HG03469 (cell line): ENCODE measurements at regions not wholly inside any gene's neighbourhood (a gene's known extent, or its start where the extent isn't known, plus 50 kb on each side); places are given as distances from the start of the nearest gene placed in this dataset.
"Not testable (repeated sequence)": the region's sequence is repeated elsewhere in the genome, so short reads cannot be mapped to it uniquely, and the experiment has no call there.

Experiments
- ATAC-seq: cut with Tn5 transposase; IDR thresholded peaks from one replicate; pipeline ENCODE4 v1.9.1; 2021; ENCODE audit warnings: mild to moderate bottlenecking, moderate library complexity, moderate number of reproducible peaks; ENCODE audit not compliant: unreplicated experiment

DNA sequence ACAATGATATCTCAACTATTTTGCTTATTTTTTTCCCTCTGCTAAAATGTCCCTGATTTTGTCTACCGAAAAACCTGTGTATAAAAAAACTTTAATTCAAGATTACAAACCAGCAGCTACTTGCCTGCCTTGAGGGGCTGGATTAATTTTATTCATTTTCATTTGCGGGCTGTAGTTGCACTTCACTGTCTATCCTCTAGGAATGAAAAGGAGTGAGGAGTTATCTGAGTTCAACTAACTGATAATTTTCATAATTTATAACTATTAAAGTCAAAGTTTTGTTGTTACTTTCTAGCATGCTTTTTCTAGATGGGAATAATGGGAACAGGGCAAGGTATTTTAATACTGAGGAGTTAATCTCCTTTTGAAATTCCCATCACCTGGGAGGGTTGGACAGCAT lies 50.3 kb upstream of the AGTPBP1 start:
- not testable (repeated sequence) for ATAC-seq

DNA sequence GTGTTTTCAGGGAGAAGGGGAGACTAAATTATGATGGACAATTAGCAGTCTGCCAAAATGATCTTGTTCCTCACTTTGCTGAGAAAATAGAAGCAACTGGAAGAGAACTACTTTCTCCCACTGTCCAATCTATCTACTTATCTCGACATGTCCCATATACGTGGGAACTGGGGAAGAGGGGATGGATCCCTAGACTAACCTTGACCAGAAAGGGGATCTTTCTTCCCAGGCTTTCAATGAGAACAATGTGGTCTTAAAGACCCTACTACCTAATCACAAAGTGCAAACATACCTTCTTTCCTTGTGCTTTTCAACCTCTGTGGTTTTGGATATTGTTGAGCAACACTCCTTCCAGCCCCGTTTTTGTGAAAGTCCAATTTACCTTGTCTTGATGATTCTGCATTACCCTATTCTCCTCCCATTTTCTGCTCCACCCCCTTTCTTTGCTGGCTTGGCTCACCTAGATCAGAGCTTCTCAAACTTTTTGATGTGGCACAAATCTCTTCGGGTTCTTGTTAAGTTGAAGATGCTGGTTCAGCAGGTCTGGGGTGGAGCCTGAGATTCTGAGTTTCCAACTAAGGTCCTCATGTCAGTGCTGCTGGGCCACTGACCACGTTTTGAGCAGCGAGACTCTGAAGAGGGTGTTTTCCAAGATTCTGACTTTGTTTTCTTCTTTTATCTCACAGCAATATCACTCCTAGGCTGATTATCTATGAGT lies 61.4 kb upstream of the AGTPBP1 start:
- not testable (repeated sequence) for ATAC-seq

DNA sequence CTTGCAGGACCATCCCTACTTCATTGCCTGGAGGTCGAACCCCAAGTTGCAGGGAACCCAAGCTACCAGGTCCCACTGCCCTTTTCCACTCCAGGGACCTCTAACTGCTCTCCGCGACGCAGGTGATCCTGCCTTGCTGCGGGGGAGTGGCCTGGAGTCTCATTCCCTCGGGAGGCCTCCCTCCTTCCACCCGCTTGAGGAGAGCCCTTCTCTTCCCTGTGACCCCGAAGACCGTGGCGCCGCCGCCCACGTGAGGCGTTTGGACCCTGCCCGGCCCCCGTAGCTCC lies 63.0 kb upstream of the AGTPBP1 start:
- not testable (repeated sequence) for ATAC-seq

DNA sequence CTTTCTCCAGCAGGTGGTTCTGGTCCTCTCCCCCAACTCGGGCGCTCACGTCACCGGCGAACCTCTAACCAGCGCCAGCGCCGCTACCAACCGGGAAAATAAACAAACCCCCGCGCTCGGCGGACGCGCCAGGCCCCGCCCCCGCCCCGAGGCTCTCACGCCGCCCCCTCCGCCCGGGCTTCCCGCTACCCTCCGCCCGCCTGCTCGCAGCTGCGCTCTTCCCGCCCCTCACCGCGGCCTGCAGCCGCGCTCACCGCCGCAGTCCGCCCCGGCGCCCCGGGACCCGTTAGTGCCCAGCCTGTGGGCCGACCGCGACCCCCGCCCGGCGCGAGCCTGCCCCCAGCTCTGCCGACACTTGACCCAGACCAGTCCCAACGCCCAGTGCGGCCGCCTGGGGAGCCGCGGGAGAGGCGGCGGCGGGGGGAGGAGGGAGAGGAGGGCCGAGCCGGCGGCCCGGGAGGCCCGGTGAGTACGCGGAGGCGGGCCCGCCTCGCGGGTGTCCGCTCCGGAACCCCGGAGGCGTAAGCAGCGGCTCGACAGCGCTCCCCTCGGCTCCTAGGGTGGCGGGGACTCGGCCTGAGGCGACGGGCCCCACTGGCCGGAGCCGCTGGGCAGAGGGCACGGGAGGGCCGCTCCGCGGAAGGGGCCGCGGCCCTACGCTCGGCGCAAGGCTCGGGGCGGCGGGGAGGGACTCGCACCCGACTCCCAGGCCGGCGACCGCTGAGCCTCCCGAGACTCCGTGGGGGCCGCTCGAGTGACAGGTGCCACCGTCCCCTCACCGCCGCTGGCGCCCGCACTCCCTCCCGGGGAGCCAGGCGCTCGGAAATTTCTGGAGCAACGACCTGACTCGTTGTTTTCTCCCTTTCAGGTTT lies 63.6 kb upstream of the AGTPBP1 start:
- peak; percentile 54 for ATAC-seq

DNA sequence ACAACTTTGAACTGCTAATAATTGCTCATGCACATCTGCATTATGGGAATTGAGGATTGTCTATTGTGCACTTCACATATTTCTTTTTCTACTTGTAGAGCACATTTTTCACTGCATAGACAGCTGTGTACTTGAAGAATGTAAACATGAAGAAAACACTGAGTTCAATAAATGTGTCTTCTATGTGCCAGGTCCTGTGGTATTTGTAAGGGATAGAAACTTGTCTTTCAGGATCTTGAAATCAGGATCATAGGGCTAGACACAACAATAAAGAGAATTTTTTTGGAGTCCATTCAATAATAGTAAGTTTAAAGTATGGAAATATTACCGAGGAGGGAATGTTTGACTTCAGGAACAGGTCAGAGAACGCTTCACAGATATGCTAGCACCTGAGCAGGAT lies 66.6 kb upstream of the AGTPBP1 start:
- not testable (repeated sequence) for ATAC-seq

DNA sequence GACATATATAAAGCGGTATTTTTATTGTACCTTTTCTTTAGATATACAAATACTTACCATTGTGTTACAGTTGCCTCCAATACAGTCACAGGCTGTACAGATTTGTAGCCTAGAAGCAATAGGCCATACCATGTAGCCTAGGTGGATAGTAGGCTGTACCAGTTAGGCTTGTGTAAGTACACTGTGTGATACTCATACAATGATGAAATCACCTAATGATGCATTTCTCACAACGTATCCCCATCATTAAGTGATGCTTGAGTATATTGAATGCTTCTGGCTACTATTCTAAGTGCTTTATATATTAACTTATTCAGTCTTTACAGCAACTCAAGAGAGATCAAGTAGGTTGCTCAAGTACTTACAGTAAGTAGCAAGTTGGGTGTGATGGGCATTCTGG lies 71.6 kb upstream of the AGTPBP1 start:
- ATAC-seq: not testable (repeated sequence)

DNA sequence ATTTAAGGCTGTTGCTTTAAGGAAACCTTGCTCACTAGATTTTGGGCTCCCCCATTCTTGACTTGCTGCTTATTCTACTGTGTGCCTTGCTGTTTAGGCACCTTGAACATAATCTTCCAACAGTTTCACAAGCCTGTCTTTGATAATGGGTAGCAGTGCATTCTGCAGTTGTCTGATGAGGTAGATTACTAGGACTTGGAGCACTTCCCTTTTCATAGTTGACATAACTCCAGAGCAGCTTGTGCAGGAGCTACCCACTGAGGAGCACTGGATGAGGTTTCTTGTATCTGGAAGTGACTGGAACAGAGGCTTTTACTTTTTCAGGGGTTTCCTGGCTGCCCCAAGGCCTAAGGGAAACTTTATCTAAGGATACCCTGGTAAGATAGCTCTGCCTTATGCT lies 73.0 kb upstream of the AGTPBP1 start:
- not testable (repeated sequence) for ATAC-seq

DNA sequence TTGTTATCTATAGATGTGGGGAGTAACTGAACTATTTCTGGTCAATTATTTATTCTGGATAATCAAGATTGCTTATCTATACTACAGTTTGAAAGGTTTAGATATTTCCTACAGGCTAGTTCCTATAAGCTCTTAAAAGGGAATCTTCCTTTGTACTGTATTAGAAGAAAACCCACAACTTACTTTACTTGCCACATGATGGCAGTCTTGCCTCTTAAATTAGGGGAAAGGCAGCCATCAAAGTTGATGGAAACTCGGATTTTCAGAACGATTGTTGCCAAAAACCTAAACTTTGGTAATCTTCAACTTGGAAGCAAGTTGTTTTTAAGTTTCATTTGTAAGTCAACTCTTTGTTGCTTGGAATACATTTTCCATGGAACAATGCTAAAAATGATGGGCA lies 77.2 kb upstream of the AGTPBP1 start:
- not testable (repeated sequence) for ATAC-seq

DNA sequence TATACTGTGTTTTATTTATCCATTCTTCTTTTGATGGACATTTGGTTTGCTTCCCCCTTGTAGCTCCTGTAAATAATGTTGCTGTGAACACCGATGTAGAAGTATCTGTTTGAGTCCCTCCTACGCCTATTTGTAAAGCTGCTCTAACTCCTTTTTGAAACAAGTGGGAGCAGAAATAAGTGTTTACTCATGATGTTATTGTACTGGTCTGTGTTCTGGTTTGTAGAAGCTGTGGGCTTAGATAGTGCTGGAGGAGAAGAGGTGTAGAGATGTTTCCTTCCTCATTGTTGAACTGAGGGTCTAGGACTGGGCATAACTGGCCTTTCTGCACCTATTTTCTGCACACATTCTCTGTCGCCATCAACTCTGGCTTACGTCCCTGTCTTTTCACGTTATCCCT lies 78.8 kb upstream of the AGTPBP1 start:
- ATAC-seq: not testable (repeated sequence)

DNA sequence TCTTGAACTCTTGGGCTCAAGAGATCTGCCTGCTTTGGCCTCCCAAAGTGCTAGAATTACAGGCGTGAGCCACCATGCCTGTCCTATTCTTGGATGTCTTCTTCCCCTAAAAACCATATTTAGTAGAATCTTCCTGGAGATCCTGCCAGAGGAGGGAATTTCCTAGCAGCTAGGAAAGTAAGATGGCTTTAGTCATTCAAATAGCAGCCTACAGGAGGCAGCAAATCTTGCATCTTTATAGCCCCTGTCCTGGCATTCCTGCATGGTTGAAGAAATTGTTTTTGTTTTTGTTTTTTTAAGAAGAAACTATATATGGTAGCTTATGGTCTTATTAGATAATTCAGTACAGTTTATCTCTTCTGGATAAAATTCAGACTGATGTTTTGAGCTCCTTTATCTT lies 83.2 kb upstream of the AGTPBP1 start:
- ATAC-seq: not testable (repeated sequence)

DNA sequence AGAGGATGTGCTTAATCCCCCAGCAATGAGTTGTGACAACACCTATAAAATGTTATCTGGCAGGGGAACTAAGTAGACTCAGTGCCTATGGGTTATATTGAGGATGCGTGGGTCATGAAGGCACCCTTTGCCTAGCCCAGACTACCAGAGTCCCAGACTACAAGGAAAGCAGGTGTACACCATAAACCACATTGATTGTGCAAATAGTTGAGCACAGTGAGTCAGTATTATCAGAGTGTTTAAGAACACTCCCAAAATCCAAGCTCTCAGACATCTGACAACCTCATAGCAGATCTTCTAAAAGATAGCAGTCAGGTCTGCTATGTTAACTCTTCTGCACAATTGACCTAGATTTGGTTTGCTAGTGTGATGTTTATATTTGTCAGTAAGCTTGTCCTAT lies 92.8 kb upstream of the AGTPBP1 start:
- not testable (repeated sequence) for ATAC-seq

DNA sequence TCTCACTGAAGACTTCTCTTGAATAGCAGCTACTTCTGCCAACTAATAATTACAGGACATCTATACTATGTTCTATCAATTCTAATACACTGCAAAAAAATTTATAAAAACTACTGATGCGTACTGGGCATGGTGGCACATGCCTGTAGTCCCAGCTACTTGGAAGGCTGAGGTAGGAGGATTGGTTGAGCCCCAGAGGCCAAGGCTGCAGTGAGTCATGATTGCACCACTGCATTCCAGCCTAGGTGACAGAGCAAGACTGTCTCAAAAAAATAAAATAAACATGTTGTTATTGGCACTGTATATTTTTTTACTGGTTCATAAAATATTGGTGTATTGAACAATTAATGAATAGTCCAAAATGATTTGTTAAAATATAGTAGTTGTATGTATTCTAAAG lies 97.0 kb upstream of the NAA35 start:
- not testable (repeated sequence) for ATAC-seq

DNA sequence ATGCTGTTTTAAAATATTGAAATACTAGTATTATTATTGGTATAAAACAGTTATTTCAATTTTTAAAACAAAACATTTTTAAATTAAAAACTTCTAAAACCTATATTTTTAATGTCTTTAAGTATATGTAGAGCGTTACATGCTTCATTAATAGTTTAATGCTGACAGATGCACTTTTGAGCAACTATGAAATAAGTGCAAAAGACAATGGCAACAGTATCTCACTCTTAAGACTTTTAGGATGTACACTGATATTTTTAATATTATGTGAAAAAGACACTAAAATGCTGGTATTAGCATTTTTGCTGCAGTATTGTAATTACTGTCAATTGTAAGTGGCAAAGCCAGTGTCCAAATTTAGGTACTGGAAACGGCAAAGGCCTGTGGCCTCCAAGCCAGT lies 93.2 kb upstream of the NAA35 start:
- ATAC-seq: not testable (repeated sequence)

DNA sequence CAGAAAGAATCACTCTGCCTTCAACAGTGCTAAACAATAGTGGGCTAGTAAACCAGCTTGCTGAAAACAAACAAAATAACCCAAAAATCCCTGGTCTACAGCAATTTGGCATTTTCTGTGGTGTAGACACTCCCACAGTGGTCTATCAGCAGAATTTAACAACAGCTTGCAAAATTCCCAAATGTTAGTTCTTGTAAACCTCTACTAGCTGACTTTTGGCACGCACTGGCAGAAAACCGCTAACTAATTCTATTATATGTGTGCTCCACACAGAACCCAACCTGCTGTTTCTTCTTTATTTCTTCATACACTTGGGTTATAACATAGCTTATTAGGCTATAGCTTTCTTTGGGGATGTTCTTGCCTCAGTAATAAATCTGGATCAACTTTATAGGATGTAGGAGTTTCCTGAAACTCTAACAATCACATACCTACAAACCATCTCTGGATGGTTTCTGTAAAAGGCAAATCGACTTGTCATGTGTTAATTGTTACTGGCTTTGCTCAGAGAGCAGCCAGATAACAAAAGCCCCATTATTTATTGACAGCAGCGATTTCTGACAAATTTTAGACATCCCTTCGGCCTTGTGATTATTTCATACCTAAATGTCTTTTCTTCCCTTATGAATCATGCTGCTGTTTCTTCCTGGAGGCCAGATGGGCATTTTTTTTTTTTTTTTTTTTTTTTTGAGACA lies 82.7 kb upstream of the NAA35 start:
- ATAC-seq: no peak

DNA sequence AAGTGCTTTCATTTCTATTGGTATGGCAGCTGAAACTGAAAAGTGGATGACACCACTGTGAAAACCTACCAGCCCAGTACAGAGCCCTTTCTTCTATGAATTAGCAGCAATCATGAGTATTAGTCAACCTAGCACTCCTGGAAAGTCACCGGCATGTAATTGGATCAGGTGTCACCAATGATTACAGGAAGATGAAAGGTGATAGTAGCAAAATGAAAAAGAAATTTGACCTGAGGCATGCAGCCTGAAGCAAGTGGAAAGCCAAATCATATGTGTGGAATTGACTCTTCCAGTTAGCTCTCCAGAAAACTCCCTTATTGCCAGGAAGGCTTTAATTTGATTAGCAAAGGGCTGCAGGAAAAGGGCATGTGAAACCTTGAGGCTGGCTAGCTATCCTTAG lies 81.2 kb upstream of the NAA35 start:
- no peak for ATAC-seq

DNA sequence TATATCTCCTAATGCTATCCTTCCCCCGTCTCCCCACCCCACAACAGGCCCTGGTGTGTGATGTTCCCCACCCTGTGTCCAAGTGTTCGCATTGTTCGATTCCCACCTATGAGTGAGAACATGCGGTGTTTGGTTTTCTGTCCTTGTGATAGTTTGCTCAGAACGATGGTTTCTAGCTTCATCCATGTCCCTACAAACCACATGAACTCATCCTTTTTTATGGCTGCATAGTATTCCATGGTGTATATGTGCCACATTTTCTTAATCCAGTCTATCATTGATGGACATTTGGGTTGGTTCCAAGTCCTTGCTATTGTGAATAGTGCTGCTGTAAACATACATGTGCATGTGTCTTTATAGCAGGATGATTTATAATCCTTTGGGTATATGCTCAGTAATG lies 79.1 kb upstream of the NAA35 start:
- not testable (repeated sequence) for ATAC-seq

DNA sequence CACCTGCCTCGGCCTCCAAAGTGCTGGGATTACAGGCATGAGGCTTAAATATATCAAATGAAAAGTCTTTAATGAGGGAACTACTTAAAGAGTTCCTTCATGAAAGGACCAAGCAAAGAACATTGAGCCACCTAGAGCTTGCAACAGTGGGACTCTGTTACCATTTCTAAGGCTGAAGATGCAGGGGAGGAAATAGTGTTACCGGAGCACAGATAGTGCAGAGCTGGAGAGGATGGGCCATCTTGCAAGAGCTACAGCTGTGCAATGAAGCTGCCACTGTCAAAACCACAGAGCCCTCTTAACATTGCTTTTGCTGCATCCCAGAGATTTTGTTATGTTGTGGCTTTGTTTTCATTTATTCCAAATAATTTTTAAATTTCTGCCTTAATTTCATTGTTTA lies 77.1 kb upstream of the NAA35 start:
- no peak for ATAC-seq

DNA sequence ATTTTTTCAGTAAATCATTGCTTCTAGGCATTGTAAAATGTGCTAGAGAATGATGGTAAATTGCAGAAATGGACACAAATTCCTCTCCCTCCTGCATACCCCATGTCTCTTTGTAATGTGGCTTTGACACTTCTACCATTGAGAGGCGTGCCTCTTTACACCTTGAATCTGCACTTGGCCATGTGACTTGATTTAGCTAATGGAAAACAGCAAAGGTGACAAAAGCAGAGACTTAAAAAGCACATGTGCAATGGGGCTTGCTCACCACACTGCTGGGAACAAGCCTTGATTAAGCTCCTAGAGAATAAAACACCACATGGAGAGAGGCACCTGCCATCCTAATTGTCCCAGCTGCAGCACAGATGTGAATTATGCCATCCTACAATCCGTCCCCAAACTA lies 69.9 kb upstream of the NAA35 start:
- no peak for ATAC-seq

DNA sequence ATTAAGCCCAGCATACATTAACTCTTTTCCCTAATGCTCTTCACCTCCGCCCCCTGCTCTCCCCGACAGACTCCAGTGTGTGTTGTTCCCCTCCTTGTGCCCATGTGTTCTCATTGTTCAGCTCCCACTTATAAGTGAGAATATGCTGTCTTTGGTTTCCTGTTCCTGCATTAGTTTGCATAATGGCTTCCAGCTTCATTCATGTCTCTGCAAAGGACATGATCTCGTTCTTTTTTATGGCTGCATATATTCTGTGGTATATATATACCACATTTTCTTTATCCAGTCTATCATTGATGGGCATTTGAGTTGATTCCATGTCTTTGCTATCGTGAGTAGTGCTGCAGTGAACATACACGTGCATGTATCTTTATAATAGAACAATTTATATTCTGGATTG lies 69.3 kb upstream of the NAA35 start:
- not testable (repeated sequence) for ATAC-seq

DNA sequence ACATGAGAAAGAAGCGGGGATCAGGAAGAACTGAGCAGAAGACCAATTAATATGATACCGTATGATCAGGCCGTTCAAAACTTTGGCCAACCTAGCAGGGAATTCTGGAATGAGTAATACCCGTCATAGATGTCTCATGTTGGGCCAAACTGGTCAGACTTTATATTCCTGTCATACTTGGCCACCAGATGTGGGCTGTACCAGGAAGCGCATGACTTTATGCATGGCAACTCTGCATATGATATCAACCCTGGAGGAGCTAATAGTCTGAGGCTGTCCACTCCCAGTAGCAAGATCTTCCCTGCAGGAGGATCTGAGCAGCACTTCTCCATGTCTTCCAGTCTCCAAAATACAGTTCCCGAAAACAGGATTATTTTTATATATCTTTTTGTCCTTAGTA lies 68.5 kb upstream of the NAA35 start:
- no peak for ATAC-seq

DNA sequence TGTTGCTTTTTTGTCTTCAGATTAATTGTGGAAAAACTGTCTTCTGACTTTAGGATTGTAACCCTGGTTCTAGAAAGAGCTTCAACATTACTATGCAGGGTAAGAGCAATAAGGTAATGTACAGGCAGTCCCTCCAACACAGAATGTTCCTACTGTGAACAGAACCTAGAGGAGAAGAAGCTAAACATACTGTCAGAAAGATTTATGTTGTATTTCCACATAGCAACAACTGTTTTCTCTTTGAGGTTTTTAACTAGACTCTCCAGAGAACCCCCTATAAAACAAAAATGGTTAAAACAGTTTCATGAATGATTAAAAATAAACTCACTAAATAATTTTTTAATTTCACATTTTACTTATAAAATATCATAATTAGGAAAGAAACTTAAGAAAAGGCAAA lies 64.3 kb upstream of the NAA35 start:
- ATAC-seq: no peak
